ENCODE measurements at regions not wholly inside any gene's neighbourhood (a gene's known extent, or its start where the extent isn't known, plus 50 kb on each side); places are given as distances from the start of the nearest gene placed in this dataset.

- CTCF ChIA-PET: interaction anchor here (1.2 kb wide), 2 partner anchors 9 to 20 kb away, joined by 3 read pairs; no protein-coding TSS in a partner anchor
- POLR2A ChIA-PET: no interaction called here
- no peak for TF ChIP-seq CTCF (IDR thresholded peaks at IDR 0.05; ENCODE audit: control extremely low read depth, extremely low read depth, low read depth, missing control alignments)
- DNase-seq (ENCODE audit: extremely low spot score): no peak
These were observed 172.2 kb downstream of the HHIP start for GRCh38 chr4:144818136-144818535.

- TF ChIP-seq CTCF (IDR thresholded peaks at IDR 0.05; ENCODE audit: control extremely low read depth, extremely low read depth, low read depth, missing control alignments): no peak
- ChIA-PET CTCF (no interaction called here), POLR2A (no interaction called here)
- DNase-seq (ENCODE audit: extremely low spot score): no peak
These were observed 173.6 kb downstream of the HHIP start for GRCh38 chr4:144819591-144819990.

- no peak for DNase-seq (ENCODE audit: extremely low spot score)
- ChIA-PET CTCF (no interaction called here), POLR2A (no interaction called here)
- no peak for TF ChIP-seq CTCF (IDR thresholded peaks at IDR 0.05; ENCODE audit: control extremely low read depth, extremely low read depth, low read depth, missing control alignments)
These were observed 174.2 kb downstream of the HHIP start for GRCh38 chr4:144820011-144820727.

- ChIA-PET POLR2A (no interaction called here), CTCF (no interaction called here)
- no peak for TF ChIP-seq CTCF (IDR thresholded peaks at IDR 0.05; ENCODE audit: control extremely low read depth, extremely low read depth, low read depth, missing control alignments)
- no peak for DNase-seq (ENCODE audit: extremely low spot score)
These were observed 174.8 kb downstream of the HHIP start for GRCh38 chr4:144820728-144821085.

GRCh38 chr4:144831971-144832370, 186.0 kb downstream of the HHIP start:
- POLR2A ChIA-PET: no interaction called here
- CTCF ChIA-PET: no interaction called here

GRCh38 chr4:144845411-144845810, 199.5 kb downstream of the HHIP start:
- TF ChIP-seq CTCF (IDR thresholded peaks at IDR 0.05; ENCODE audit: control extremely low read depth, extremely low read depth, low read depth, missing control alignments): no peak
- CTCF ChIA-PET: interaction anchor here (0.9 kb wide), 1 partner anchor 9 kb away, joined by 3 read pairs; no protein-coding TSS in a partner anchor
- DNase-seq (ENCODE audit: extremely low spot score): no peak
- POLR2A ChIA-PET: no interaction called here

More at GRCh38 chr4:144831971-144832370, 186.0 kb downstream of the HHIP start:
- no peak for TF ChIP-seq CTCF (IDR thresholded peaks at IDR 0.05; ENCODE audit: control extremely low read depth, extremely low read depth, low read depth, missing control alignments)
- DNase-seq (ENCODE audit: extremely low spot score): no peak
